A673 (cell line): ENCODE measurements at regions not wholly inside any gene's neighbourhood (a gene's known extent, or its start where the extent isn't known, plus 50 kb on each side); places are given as distances from the start of the nearest gene placed in this dataset.

Source experiments
- BruUV-seq: library from RNA; stranded (reverse); fragments of 400-500 nt; replicated peaks from 2 replicates; lab custom pipeline; 2021; lab: Mats Ljungman, UMichigan
- CTCF ChIA-PET: fragments of 300-600 bp; sonication (Branson Sonifier 250); formaldehyde crosslinking; loops from one replicate; lab custom pipeline; 2022; ENCODE audit warnings: antibody characterized with exemption; lab: Charles Lee
- POLR2A ChIA-PET: fragments of 300-600 bp; sonication (Branson Sonifier 250); formaldehyde crosslinking; loops from one replicate; lab custom pipeline; 2022; ENCODE audit warnings: antibody characterized with exemption; ENCODE audit not compliant: low non-redundant PET; lab: Charles Lee
- DNase-seq: peaks from one replicate; pipeline ENCODE4 v3.0.0-alpha.2; 2015; ENCODE audit warnings: low spot score
- H3K27ac ChIP-seq: fragments of 200-600 bp; sonication (generic); 2 replicates; pipeline ENCODE4 v1.5.1; 2016; ENCODE audit warnings: mixed run types, low read depth, mild to moderate bottlenecking, mixed read lengths, antibody characterized with exemption, low read length; ENCODE audit not compliant: poor library complexity, severe bottlenecking
- H3K27me3 ChIP-seq: fragments of 200-600 bp; sonication (generic); replicated peaks from 2 replicates; pipeline ENCODE4 v1.6.1; 2017; ENCODE audit warnings: mixed run types, low read depth, mild to moderate bottlenecking, mixed read lengths, antibody characterized with exemption, low read length; ENCODE audit not compliant: insufficient read depth, poor library complexity
- H3K36me3 ChIP-seq: fragments of 200-600 bp; sonication (generic); 2 replicates; pipeline ENCODE4 v1.6.1; 2016; ENCODE audit warnings: mixed run types, mild to moderate bottlenecking, mixed read lengths, antibody characterized with exemption, low read length; ENCODE audit not compliant: insufficient read depth, poor library complexity, severe bottlenecking
- H3K4me1 ChIP-seq: fragments of 200-600 bp; sonication (generic); 2 replicates; pipeline ENCODE4 v1.6.1; 2017; ENCODE audit warnings: mixed run types, mild to moderate bottlenecking, mixed read lengths, antibody characterized with exemption, low read length; ENCODE audit not compliant: insufficient read depth, poor library complexity, severe bottlenecking
- H3K4me3 ChIP-seq: fragments of 200-600 bp; sonication (generic); 2 replicates; pipeline ENCODE4 v1.5.1; 2016; ENCODE audit warnings: low read depth, mixed run types, mild to moderate bottlenecking, mixed read lengths, low read length; ENCODE audit not compliant: poor library complexity, severe bottlenecking
- H3K9me3 ChIP-seq: fragments of 200-600 bp; sonication (generic); 2 replicates; pipeline ENCODE4 v1.6.1; 2016; ENCODE audit warnings: mixed run types, low read depth, mild to moderate bottlenecking, mixed read lengths, antibody characterized with exemption, low read length; ENCODE audit not compliant: poor library complexity, severe bottlenecking
- CTCF ChIP-seq: fragments of 300-800, 200-600 bp; sonication (generic); conservative IDR thresholded peaks from 2 replicates; pipeline ENCODE4 v1.5.1; 2017; ENCODE audit warnings: low read depth, mild to moderate bottlenecking, antibody characterized with exemption, low read length, moderate library complexity, mixed read lengths
- EZH2 ChIP-seq: fragments of 200-600 bp; sonication (generic); IDR thresholded peaks from 2 replicates; pipeline ENCODE4 v1.6.1; 2017; ENCODE audit warnings: borderline replicate concordance, low read depth, mild to moderate bottlenecking, mixed read lengths, antibody characterized with exemption, low read length; ENCODE audit not compliant: poor library complexity, severe bottlenecking
- intact Hi-C: fragments of 100-400 bp; cut with micrococcal nuclease; formaldehyde crosslinking; loops from one replicate; pipeline ENCODE4 v1.10.0; 2022; ENCODE audit not compliant: unreplicated experiment

- no TSS peak for BruUV-seq
- Histone ChIP-seq H3K4me3 (no peak overlapping the region), H3K4me1 (peaks cover 9% of the 10 kb centered on the region), H3K27ac (no peak overlapping the region), H3K27me3 (no peaks in the 10 kb centered on the region), H3K36me3 (no peaks in the 10 kb centered on the region), H3K9me3 (no peaks in the 10 kb centered on the region)
- ChIA-PET POLR2A (no interaction called here), CTCF (no interaction called here)
- DNase-seq, result no peak
- intact Hi-C loops, result no loop called here
- TF ChIP-seq EZH2 (no peak), CTCF (no peak)
Measured at GRCh38 chr6:25168637-25169036, 110.5 kb upstream of the CARMIL1 start.

- Histone ChIP-seq H3K4me1 (peaks cover 13% of the 10 kb centered on the region), H3K9me3 (no peaks in the 10 kb centered on the region), H3K36me3 (no peaks in the 10 kb centered on the region), H3K27me3 (no peaks in the 10 kb centered on the region), H3K4me3 (no peak overlapping the region), H3K27ac (no peak overlapping the region)
- intact Hi-C loops, result no loop called here
- DNase-seq, result no peak
- ChIA-PET POLR2A (no interaction called here), CTCF (no interaction called here)
- TF ChIP-seq EZH2 (no peak), CTCF (no peak)
- BruUV-seq, result no TSS peak
Measured at GRCh38 chr6:25169553-25169952, 109.6 kb upstream of the CARMIL1 start.

GRCh38 chr6:25169961-25170360 lies 109.2 kb upstream of the CARMIL1 start:
- POLR2A ChIA-PET, result no interaction called here

More at GRCh38 chr6:25169961-25170360, 109.2 kb upstream of the CARMIL1 start:
- intact Hi-C loops, result no loop called here
- no TSS peak for BruUV-seq
- Histone ChIP-seq H3K4me1 (peaks cover 13% of the 10 kb centered on the region), H3K9me3 (no peaks in the 10 kb centered on the region), H3K4me3 (no peak overlapping the region), H3K27me3 (no peaks in the 10 kb centered on the region), H3K27ac (no peak overlapping the region), H3K36me3 (no peaks in the 10 kb centered on the region)
- CTCF ChIA-PET, result no interaction called here
- DNase-seq, result no peak
- TF ChIP-seq EZH2 (no peak), CTCF (no peak)
